ENCODE measurements at regions not wholly inside any gene's neighbourhood (a gene's known extent, or its start where the extent isn't known, plus 50 kb on each side); places are given as distances from the start of the nearest gene placed in this dataset.

- DNase-seq (no peak), ATAC-seq (ENCODE audit: low read depth in 2 of 2) (no peak)
- H3K4me1 Mint-ChIP-seq, result no peaks in the 10 kb centered on the region
- H3K9me3 Mint-ChIP-seq, result no peaks in the 10 kb centered on the region
- H3K4me3 Mint-ChIP-seq, result no peak overlapping the region
- no peaks in the 10 kb centered on the region for H3K36me3 Mint-ChIP-seq
- peaks cover 24 to 46% (median 28%) of the 10 kb centered on the region in 3 donors for H3K27me3 Mint-ChIP-seq
- no peak overlapping the region for H3K27ac Mint-ChIP-seq
Observed at GRCh38 chr15:38189671-38190295, 62.9 kb upstream of the SPRED1 start.

GRCh38 chr15:38190501-38190900 is 62.1 kb upstream of the SPRED1 start:
- H3K27ac Mint-ChIP-seq, result no peak overlapping the region
- no peak overlapping the region for H3K4me3 Mint-ChIP-seq
- ATAC-seq (ENCODE audit: low read depth in 2 of 2) (no peak), DNase-seq (no peak)
- peaks cover 24 to 42% (median 27%) of the 10 kb centered on the region in 3 donors for H3K27me3 Mint-ChIP-seq
- no peaks in the 10 kb centered on the region for H3K4me1 Mint-ChIP-seq
- H3K36me3 Mint-ChIP-seq, result no peaks in the 10 kb centered on the region
- no peaks in the 10 kb centered on the region for H3K9me3 Mint-ChIP-seq

GRCh38 chr15:38192496-38192895 is 60.1 kb upstream of the SPRED1 start:
- no peak for DNase-seq
- H3K4me1 Mint-ChIP-seq, result no peaks in the 10 kb centered on the region
- no peak overlapping the region for H3K27ac Mint-ChIP-seq

GRCh38 chr15:38193496-38193895 is 59.1 kb upstream of the SPRED1 start:
- no peaks in the 10 kb centered on the region for H3K9me3 Mint-ChIP-seq
- no peaks in the 10 kb centered on the region for H3K36me3 Mint-ChIP-seq
- no peak overlapping the region for H3K4me3 Mint-ChIP-seq
- H3K27ac Mint-ChIP-seq, result no peak overlapping the region
- peaks cover 18 to 32% (median 25%) of the 10 kb centered on the region in 3 donors for H3K27me3 Mint-ChIP-seq
- ATAC-seq (ENCODE audit: low read depth in 2 of 2), result no peak
- no peak for DNase-seq
- no peaks in the 10 kb centered on the region for H3K4me1 Mint-ChIP-seq

More at GRCh38 chr15:38192496-38192895, 60.1 kb upstream of the SPRED1 start:
- peaks cover 23 to 37% (median 32%) of the 10 kb centered on the region in 3 donors for H3K27me3 Mint-ChIP-seq
- no peaks in the 10 kb centered on the region for H3K36me3 Mint-ChIP-seq
- H3K4me3 Mint-ChIP-seq, result no peak overlapping the region
- ATAC-seq (ENCODE audit: low read depth in 2 of 2), result no peak
- no peaks in the 10 kb centered on the region for H3K9me3 Mint-ChIP-seq

- no peaks in the 10 kb centered on the region for H3K4me1 Mint-ChIP-seq
- H3K27ac Mint-ChIP-seq, result no peak overlapping the region
- H3K36me3 Mint-ChIP-seq, result no peaks in the 10 kb centered on the region
- peaks cover 17 to 31% (median 21%) of the 10 kb centered on the region in 3 donors for H3K27me3 Mint-ChIP-seq
- H3K4me3 Mint-ChIP-seq, result no peak overlapping the region
- H3K9me3 Mint-ChIP-seq, result no peaks in the 10 kb centered on the region
- DNase-seq (no peak), ATAC-seq (ENCODE audit: low read depth in 2 of 2) (no peak)
Observed at GRCh38 chr15:38195191-38195901, 57.3 kb upstream of the SPRED1 start.

GRCh38 chr15:38196076-38196475 is 56.6 kb upstream of the SPRED1 start:
- no peak overlapping the region for H3K4me3 Mint-ChIP-seq
- no peaks in the 10 kb centered on the region for H3K36me3 Mint-ChIP-seq
- H3K27ac Mint-ChIP-seq, result no peak overlapping the region
- no peaks in the 10 kb centered on the region for H3K9me3 Mint-ChIP-seq
- H3K27me3 Mint-ChIP-seq, result peaks cover 18 to 24% (median 22%) of the 10 kb centered on the region in 3 donors
- H3K4me1 Mint-ChIP-seq, result no peaks in the 10 kb centered on the region
- ATAC-seq (ENCODE audit: low read depth in 2 of 2) (no peak), DNase-seq (no peak)

- H3K4me1 Mint-ChIP-seq, result no peaks in the 10 kb centered on the region
- no peak overlapping the region for H3K27ac Mint-ChIP-seq
Observed at GRCh38 chr15:38197553-38197952, 55.1 kb upstream of the SPRED1 start.

GRCh38 chr15:38201714-38202113 is 50.9 kb upstream of the SPRED1 start:
- no peak for DNase-seq
- no peaks in the 10 kb centered on the region for H3K4me1 Mint-ChIP-seq
- peaks cover 0 to 4% of the 10 kb centered on the region in 2 donors for H3K36me3 Mint-ChIP-seq
- peaks cover 0 to 10% (median 2%) of the 10 kb centered on the region in 7 donors for H3K9me3 Mint-ChIP-seq
- H3K27me3 Mint-ChIP-seq, result peaks cover 20 to 33% (median 33%) of the 10 kb centered on the region in 3 donors
- no peak for ATAC-seq (ENCODE audit: low read depth in 2 of 2)
- H3K27ac Mint-ChIP-seq, result no peak overlapping the region
- no peak overlapping the region for H3K4me3 Mint-ChIP-seq

More at GRCh38 chr15:38197553-38197952, 55.1 kb upstream of the SPRED1 start:
- H3K9me3 Mint-ChIP-seq, result no peaks in the 10 kb centered on the region
- ATAC-seq (ENCODE audit: low read depth in 2 of 2) (no peak), DNase-seq (no peak)
- H3K4me3 Mint-ChIP-seq, result no peak overlapping the region
- H3K27me3 Mint-ChIP-seq, result peaks cover 25 to 28% (median 26%) of the 10 kb centered on the region in 3 donors
- no peaks in the 10 kb centered on the region for H3K36me3 Mint-ChIP-seq

- Mint-ChIP-seq H3K9me3 (peaks cover 0 to 10% (median 2%) of the 10 kb centered on the region in 7 donors), H3K36me3 (peaks cover 0 to 4% of the 10 kb centered on the region in 2 donors), H3K27ac (peak overlapping the region in 1 of 6 donors; percentile 28), H3K27me3 (peaks cover 16 to 40% (median 30%) of the 10 kb centered on the region in 3 donors), H3K4me3 (no peak overlapping the region), H3K4me1 (no peaks in the 10 kb centered on the region)
- DNase-seq (no peak), ATAC-seq (ENCODE audit: low read depth in 2 of 2) (no peak)
Observed at GRCh38 chr15:38202361-38202760, 50.3 kb upstream of the SPRED1 start.
